Glutamatergic neuron (in vitro differentiated cells): ENCODE measurements at regions not wholly inside any gene's neighbourhood (a gene's known extent, or its start where the extent isn't known, plus 50 kb on each side); places are given as distances from the start of the nearest gene placed in this dataset.
"Not testable (repeated sequence)": the region's sequence is repeated elsewhere in the genome, so short reads cannot be mapped to it uniquely, and the experiment has no call there.

Experiments used
- DNase-seq: peaks from one replicate; pipeline ENCODE4 v3.0.0; 2022
- H3K27ac Mint-ChIP-seq: one replicate; pipeline ENCODE4 v1.8.0; 2020; ENCODE audit warnings: mild to moderate bottlenecking, mixed read lengths, inconsistent platforms; ENCODE audit not compliant: unreplicated experiment
- H3K27me3 Mint-ChIP-seq: one replicate; pipeline ENCODE4 v1.8.0; 2020; ENCODE audit warnings: mild to moderate bottlenecking, moderate library complexity, mixed read lengths, inconsistent platforms; ENCODE audit not compliant: unreplicated experiment
- H3K36me3 Mint-ChIP-seq: one replicate; pipeline ENCODE4 v1.8.0; 2020; ENCODE audit warnings: mild to moderate bottlenecking, mixed read lengths, inconsistent platforms; ENCODE audit not compliant: unreplicated experiment
- H3K4me1 Mint-ChIP-seq: one replicate; pipeline ENCODE4 v1.8.0; 2020; ENCODE audit warnings: mild to moderate bottlenecking, low read depth, mixed read lengths, inconsistent platforms; ENCODE audit not compliant: unreplicated experiment
- H3K4me3 Mint-ChIP-seq: one replicate; pipeline ENCODE4 v1.8.0; 2020; ENCODE audit warnings: mild to moderate bottlenecking, mixed read lengths, inconsistent platforms; ENCODE audit not compliant: unreplicated experiment
- H3K9me3 Mint-ChIP-seq: one replicate; pipeline ENCODE4 v1.8.0; 2020; ENCODE audit warnings: mild to moderate bottlenecking, moderate library complexity, mixed read lengths, inconsistent platforms; ENCODE audit not compliant: unreplicated experiment
- CTCF ChIP-seq: fragments of 200-600 bp; sonication (generic); IDR thresholded peaks from one replicate; pipeline ENCODE4 v1.5.0; 2021; ENCODE audit not compliant: partially characterized antibody, unreplicated experiment

- no peak for DNase-seq
- no peaks in the 10 kb centered on the region for H3K4me1 Mint-ChIP-seq
- H3K9me3 Mint-ChIP-seq: no peaks in the 10 kb centered on the region
- no peak overlapping the region for H3K4me3 Mint-ChIP-seq
- TF ChIP-seq CTCF: no peak
- no peaks in the 10 kb centered on the region for H3K27me3 Mint-ChIP-seq
- H3K27ac Mint-ChIP-seq: no peak overlapping the region
- H3K36me3 Mint-ChIP-seq: peaks cover 7% of the 10 kb centered on the region
These were observed 254.6 kb upstream of the RBMS3 start for GRCh38 chr3:29026286-29026685.

GRCh38 chr3:29026959-29027358 is 253.9 kb upstream of the RBMS3 start:
- H3K9me3 Mint-ChIP-seq: no peaks in the 10 kb centered on the region
- H3K36me3 Mint-ChIP-seq: peaks cover 7% of the 10 kb centered on the region
- H3K27me3 Mint-ChIP-seq: no peaks in the 10 kb centered on the region
- H3K27ac Mint-ChIP-seq: no peak overlapping the region
- H3K4me3 Mint-ChIP-seq: no peak overlapping the region
- no peaks in the 10 kb centered on the region for H3K4me1 Mint-ChIP-seq
- TF ChIP-seq CTCF: no peak
- no peak for DNase-seq

GRCh38 chr3:29031175-29031574 is 249.7 kb upstream of the RBMS3 start:
- DNase-seq, H3K27ac Mint-ChIP-seq, H3K36me3 Mint-ChIP-seq, H3K27me3 Mint-ChIP-seq, H3K9me3 Mint-ChIP-seq, H3K4me3 Mint-ChIP-seq, H3K4me1 Mint-ChIP-seq: not testable (repeated sequence)

GRCh38 chr3:29033511-29033910 is 247.4 kb upstream of the RBMS3 start:
- DNase-seq: no peak
- no peaks in the 10 kb centered on the region for H3K27me3 Mint-ChIP-seq
- no peaks in the 10 kb centered on the region for H3K4me1 Mint-ChIP-seq
- no peaks in the 10 kb centered on the region for H3K9me3 Mint-ChIP-seq
- no peak overlapping the region for H3K27ac Mint-ChIP-seq
- no peak for TF ChIP-seq CTCF
- no peak overlapping the region for H3K4me3 Mint-ChIP-seq
- no peaks in the 10 kb centered on the region for H3K36me3 Mint-ChIP-seq

GRCh38 chr3:29050155-29050554 is 230.7 kb upstream of the RBMS3 start:
- Mint-ChIP-seq H3K36me3 (no peaks in the 10 kb centered on the region), H3K27ac (no peak overlapping the region), H3K27me3 (no peaks in the 10 kb centered on the region), H3K4me3 (no peak overlapping the region), H3K4me1 (no peaks in the 10 kb centered on the region), H3K9me3 (peaks cover 4% of the 10 kb centered on the region)
- no peak for DNase-seq
- TF ChIP-seq CTCF: no peak

GRCh38 chr3:29057326-29057725 is 223.5 kb upstream of the RBMS3 start:
- Mint-ChIP-seq H3K36me3 (no peaks in the 10 kb centered on the region), H3K27me3 (no peaks in the 10 kb centered on the region), H3K9me3 (peaks cover 7% of the 10 kb centered on the region), H3K4me1 (no peaks in the 10 kb centered on the region), H3K4me3 (no peak overlapping the region), H3K27ac (no peak overlapping the region)
- DNase-seq: no peak
- no peak for TF ChIP-seq CTCF
